GOT3 (cell line): ENCODE measurements at regions not wholly inside any gene's neighbourhood (a gene's known extent, or its start where the extent isn't known, plus 50 kb on each side); places are given as distances from the start of the nearest gene placed in this dataset.

Source experiments
- DNase-seq: peaks from one replicate; lab custom pipeline; 2025; ENCODE audit warnings: mixed read lengths; lab: John Stamatoyannopoulos, UW

- DNase-seq, result peak; percentile 18
These were observed 72.3 kb upstream of the DST start for GRCh38 chr6:56714982-56715456.

- DNase-seq, result no peak
These were observed 71.6 kb upstream of the DST start for GRCh38 chr6:56714273-56714672.

GRCh38 chr6:56713254-56713672 lies 70.6 kb upstream of the DST start:
- no peak for DNase-seq

- no peak for DNase-seq
These were observed 68.3 kb upstream of the DST start for GRCh38 chr6:56710967-56711366.

GRCh38 chr6:56709650-56710049 lies 67.0 kb upstream of the DST start:
- DNase-seq, result no peak

GRCh38 chr6:56708810-56709597 lies 66.3 kb upstream of the DST start:
- DNase-seq, result no peak

- no peak for DNase-seq
These were observed 64.5 kb upstream of the DST start for GRCh38 chr6:56706981-56707726.

GRCh38 chr6:56699066-56699654 lies 56.5 kb upstream of the DST start:
- DNase-seq, result no peak

- DNase-seq, result no peak
These were observed 53.0 kb upstream of the DST start for GRCh38 chr6:56695702-56696101.

GRCh38 chr6:56694002-56694401 lies 51.3 kb upstream of the DST start:
- no peak for DNase-seq

GRCh38 chr6:56693246-56693607 lies 50.5 kb upstream of the DST start:
- DNase-seq, result peak; percentile 12

- DNase-seq, result no peak
These were observed 50.0 kb upstream of the DST start for GRCh38 chr6:56692523-56693245.
